Heart left ventricle (tissue), 16 donors: ENCODE measurements at regions not wholly inside any gene's neighbourhood (a gene's known extent, or its start where the extent isn't known, plus 50 kb on each side); places are given as distances from the start of the nearest gene placed in this dataset.

Source experiments
- ATAC-seq, 4 donors: fragments of 200-7000 bp; cut with Tn5 transposase; one replicate each; pipeline ENCODE4 v1.9.1; 2020 to 2022; ENCODE audit warnings: moderate library complexity in 4 of 4, mild to moderate bottlenecking in 3 of 4, moderate number of reproducible peaks in 1 of 4
- DNase-seq, 5 donors: peaks; one replicate each; pipeline ENCODE4 v3.0.0-alpha.2; 2020
- H3K27ac ChIP-seq, 12 donors: fragments of 200-600 bp; sonication (generic) in 4 of 12; one replicate each; pipeline versions ENCODE4 v1.5.0 to v1.8.0; 2016 to 2022; ENCODE audit warnings: mild to moderate bottlenecking in 2 of 12
- H3K27me3 ChIP-seq, 9 donors: fragments of 200-600 bp; sonication (generic) in 2 of 9; one replicate each; pipeline versions ENCODE4 v1.5.1 to v1.8.0; 2016 to 2022; ENCODE audit warnings: mild to moderate bottlenecking in 3 of 9
- H3K36me3 ChIP-seq, 9 donors: fragments of 200-600 bp; sonication (generic) in 2 of 9; one replicate each; pipeline versions ENCODE4 v1.5.0 to v1.8.0; 2018 to 2022; ENCODE audit warnings: mild to moderate bottlenecking in 2 of 9
- H3K4me1 ChIP-seq, 12 donors: fragments of 200-600 bp; sonication (generic) in 4 of 12; one replicate each; pipeline versions ENCODE4 v1.5.0 to v1.8.0; 2016 to 2022; ENCODE audit warnings: mild to moderate bottlenecking in 3 of 12
- H3K4me3 ChIP-seq, 12 donors: fragments of 200-600 bp; sonication (generic) in 4 of 12; one replicate each; pipeline versions ENCODE4 v1.5.0 to v1.8.0; 2017 to 2022; ENCODE audit warnings: mild to moderate bottlenecking in 9 of 12, moderate library complexity in 4 of 12
- H3K9me3 ChIP-seq, 12 donors: fragments of 200-600 bp; sonication (generic) in 4 of 12; one replicate each; pipeline versions ENCODE4 v1.5.0 to v1.8.0; 2016 to 2022; ENCODE audit warnings: mild to moderate bottlenecking in 1 of 12
- CTCF ChIP-seq, 12 donors: fragments of 200-600 bp; sonication (generic) in 4 of 12; IDR thresholded peaks; one replicate each; pipeline versions ENCODE4 v1.5.0 to v1.8.0; 2018 to 2022; ENCODE audit warnings: antibody characterized with exemption in 12 of 12, mild to moderate bottlenecking in 5 of 12
- POLR2A ChIP-seq, 2 donors: fragments of 450-650 bp; IDR thresholded peaks; one replicate each; pipeline ENCODE4 v1.6.1; 2017; ENCODE audit warnings: antibody characterized with exemption in 2 of 2, mild to moderate bottlenecking in 2 of 2, moderate library complexity in 2 of 2
- WGBS, 4 donors: extraction: QIAGEN DNeasy Blood & Tissue Kit in 2 of 4; methylation state at CpG; one replicate each; pipeline versions ENCODE4 v1.1.5 to v1.1.7; 2013 to 2018; 5-methylcytosine and 5-hydroxymethylcytosine counted together
- intact Hi-C, 10 donors: fragments of 100-400 bp; cut with DNase I; formaldehyde crosslinking; loops; one replicate each; pipeline versions ENCODE4 v1.11.1 to v1.14.2; 2022
- donor health status: ischemic (EF 13 %, LVEDD 7.1; RV severe dilation, severe dysfunction).
- donor health status: healthy with polysubstance abuse.
- donor health status: DM: no; HTN: yes; CAD: no.
- donor health status: DM: no; HTN: no; CAD: no.
- donor health status: ischemic (EF 25% LVEDD 6.9; RV normal size, moderate dysfunction).
- donor health status: ischemic (EF 25% LVEDD 5.7; RV mildly dilated, moderate dysfunction).
- donor health status: healthy.
- donor health status: DM: yes; HTN: yes; CAD: no.
- donor health status: ischemic (EF 35%, LVEDD 5.7; RV mildly dilated, moderate dysfunction).
- donor health status: nonischemic (EF 11% LVEDD 7.7; RV severe dilation, severe dysfunction).
- donor health status: DM: yes; HTN: yes; CAD: no.
- donor health status: PGD.
- donor health status: ischemic (EF 29% LVEDD 5.4; RV normal size, mild dysfunction).
- donor health status: nonischemic (EF 23%, LVEDD 6.1; RV moderate dilation, normal function).

GRCh38 chr5:36385495-36385894, 83.8 kb upstream of the RANBP3L start:
- H3K4me1 ChIP-seq, result peaks cover 0 to 13% (median 0%) of the 10 kb centered on the region in 12 donors
- no peaks in the 10 kb centered on the region for H3K9me3 ChIP-seq
- intact Hi-C loops, result loop anchor here in 1 of 10 donors (10.0 kb wide), 1 partner anchor 61 kb away; no protein-coding TSS in a partner anchor
- peaks cover 0 to 3% (median 0%) of the 10 kb centered on the region in 9 donors for H3K27me3 ChIP-seq
- H3K4me3 ChIP-seq, result no peak overlapping the region
- no peak overlapping the region for H3K27ac ChIP-seq
- ATAC-seq (no peak), DNase-seq (no peak)
- H3K36me3 ChIP-seq, result no peaks in the 10 kb centered on the region
- 95 to 99% (median 97%) methylated on average over 2 of the region's 2 CpGs for WGBS, 4 donors
- no peak for TF ChIP-seq CTCF (IDR thresholded peaks at IDR 0.05)
- no peak for TF ChIP-seq POLR2A (IDR thresholded peaks at IDR 0.05)

GRCh38 chr5:36388288-36388687, 86.6 kb upstream of the RANBP3L start:
- no peaks in the 10 kb centered on the region for H3K36me3 ChIP-seq
- TF ChIP-seq POLR2A (IDR thresholded peaks at IDR 0.05) (no peak), CTCF (IDR thresholded peaks at IDR 0.05) (no peak)
- ATAC-seq, result no peak
- no peaks in the 10 kb centered on the region for H3K9me3 ChIP-seq
- H3K27ac ChIP-seq, result peak overlapping the region in 1 of 12 donors; percentile 27
- peaks cover 0 to 16% (median 0%) of the 10 kb centered on the region in 12 donors for H3K4me1 ChIP-seq
- peaks cover 0 to 3% (median 0%) of the 10 kb centered on the region in 9 donors for H3K27me3 ChIP-seq
- intact Hi-C loops, result loop anchor here in 1 of 10 donors (10.0 kb wide), 1 partner anchor 63 kb away; no protein-coding TSS in a partner anchor
- no peak overlapping the region for H3K4me3 ChIP-seq
- no peak for DNase-seq
- WGBS, 4 donors, result 80 to 85% (median 83%) methylated on average over 4 of the region's 4 CpGs

GRCh38 chr5:36389245-36389644, 87.5 kb upstream of the RANBP3L start:
- intact Hi-C loops, result loop anchor here in 1 of 10 donors (10.0 kb wide), 1 partner anchor 64 kb away; no protein-coding TSS in a partner anchor
- H3K9me3 ChIP-seq, result no peaks in the 10 kb centered on the region
- peak overlapping the region in 3 of 12 donors; percentile 3 to 35 (median 27) for H3K27ac ChIP-seq
- peak; percentile 64 to 81 (median 76) for ATAC-seq
- H3K27me3 ChIP-seq, result peaks cover 0 to 3% (median 0%) of the 10 kb centered on the region in 9 donors
- H3K4me1 ChIP-seq, result peaks cover 0 to 16% (median 0%) of the 10 kb centered on the region in 12 donors
- H3K4me3 ChIP-seq, result no peak overlapping the region
- TF ChIP-seq POLR2A (IDR thresholded peaks at IDR 0.05) (no peak), CTCF (IDR thresholded peaks at IDR 0.05) (no peak)
- no peaks in the 10 kb centered on the region for H3K36me3 ChIP-seq
- WGBS, 4 donors, result 46 to 64% (median 55%) methylated on average over 4 of the region's 4 CpGs
- DNase-seq, result peak in 4 of 5 donors; percentile 31 to 42 (median 38)

GRCh38 chr5:36390640-36391039, 88.9 kb upstream of the RANBP3L start:
- ATAC-seq, result no peak
- WGBS, 4 donors, result 56 to 76% (median 61%) methylated on average over 8 to 9 of the region's 9 CpGs
- intact Hi-C loops, result loop anchor here in 4 of 10 donors (10.0 kb wide), 2 partner anchors 126 to 216 kb away; no protein-coding TSS in a partner anchor
- Histone ChIP-seq H3K9me3 (no peaks in the 10 kb centered on the region), H3K36me3 (no peaks in the 10 kb centered on the region), H3K4me3 (no peak overlapping the region), H3K27ac (no peak overlapping the region), H3K4me1 (peaks cover 0 to 16% (median 0%) of the 10 kb centered on the region in 12 donors), H3K27me3 (peaks cover 0 to 3% (median 0%) of the 10 kb centered on the region in 9 donors)
- DNase-seq, result no peak
- TF ChIP-seq POLR2A (IDR thresholded peaks at IDR 0.05) (no peak), CTCF (IDR thresholded peaks at IDR 0.05) (no peak)
